Glomerular visceral epithelial cell (primary cell): ENCODE measurements at regions not wholly inside any gene's neighbourhood (a gene's known extent, or its start where the extent isn't known, plus 50 kb on each side); places are given as distances from the start of the nearest gene placed in this dataset.
A peak's percentile ranks its signal among the peaks of the same experiment; 100 is the strongest.

Experiments used
- DNase-seq: peaks from one replicate; pipeline ENCODE4 v3.0.0-alpha.2; 2016; ENCODE audit errors: extremely low spot score

DNA sequence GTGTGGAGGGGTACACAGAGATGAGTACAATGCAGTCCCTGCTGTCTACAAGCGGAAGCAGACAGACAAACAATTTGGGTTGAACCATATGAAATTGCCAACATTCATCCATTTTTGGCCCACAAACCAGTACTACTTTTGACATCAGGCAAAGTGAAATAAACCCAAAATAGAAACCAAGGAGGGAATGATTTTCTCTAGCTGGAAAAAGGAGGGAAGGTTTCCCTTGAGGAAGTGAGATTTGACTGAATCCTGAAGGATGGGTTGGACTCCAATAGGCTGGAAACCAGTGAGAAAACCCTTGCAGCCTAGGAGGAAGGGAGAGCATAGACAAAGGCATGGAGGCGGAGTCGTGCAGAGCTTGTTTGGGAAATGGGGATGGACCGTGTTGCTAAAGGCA is 63.5 kb upstream of the PJA1 start:
- no peak for DNase-seq

DNA sequence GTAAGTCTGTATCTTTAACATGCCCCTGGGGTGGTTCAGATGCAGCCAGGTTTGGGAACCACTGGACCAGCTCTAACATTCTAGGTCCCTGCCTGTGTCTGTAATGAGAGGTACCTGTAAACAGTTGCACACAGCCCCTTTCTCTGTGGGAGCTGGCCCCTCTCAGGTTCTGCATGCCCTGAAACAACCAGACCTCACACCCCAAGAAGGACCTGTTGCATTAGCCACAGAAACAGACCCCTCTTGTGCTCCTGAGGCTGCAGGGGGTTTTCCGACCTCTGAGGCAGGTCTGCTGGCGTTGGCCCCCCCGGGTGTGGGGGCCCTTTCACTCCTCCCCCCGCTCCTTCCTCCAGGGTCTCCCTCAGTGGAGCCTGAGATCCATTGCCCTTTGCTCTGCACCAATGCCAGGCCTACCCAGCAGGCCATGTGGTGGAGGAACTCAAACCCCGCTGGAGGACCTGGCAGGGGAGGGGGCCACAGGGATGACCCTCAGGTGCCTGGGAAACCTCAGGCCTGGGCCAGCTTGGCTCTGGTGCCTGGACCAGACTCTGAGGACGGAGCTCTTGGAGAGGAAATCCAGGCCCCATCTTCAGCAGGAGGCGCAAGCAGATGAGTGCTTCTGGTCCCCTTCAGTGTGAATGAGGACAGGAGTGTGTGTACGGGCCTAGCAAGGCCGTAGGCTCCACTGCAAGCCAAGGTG is 61.4 kb upstream of the PJA1 start:
- no peak for DNase-seq

DNA sequence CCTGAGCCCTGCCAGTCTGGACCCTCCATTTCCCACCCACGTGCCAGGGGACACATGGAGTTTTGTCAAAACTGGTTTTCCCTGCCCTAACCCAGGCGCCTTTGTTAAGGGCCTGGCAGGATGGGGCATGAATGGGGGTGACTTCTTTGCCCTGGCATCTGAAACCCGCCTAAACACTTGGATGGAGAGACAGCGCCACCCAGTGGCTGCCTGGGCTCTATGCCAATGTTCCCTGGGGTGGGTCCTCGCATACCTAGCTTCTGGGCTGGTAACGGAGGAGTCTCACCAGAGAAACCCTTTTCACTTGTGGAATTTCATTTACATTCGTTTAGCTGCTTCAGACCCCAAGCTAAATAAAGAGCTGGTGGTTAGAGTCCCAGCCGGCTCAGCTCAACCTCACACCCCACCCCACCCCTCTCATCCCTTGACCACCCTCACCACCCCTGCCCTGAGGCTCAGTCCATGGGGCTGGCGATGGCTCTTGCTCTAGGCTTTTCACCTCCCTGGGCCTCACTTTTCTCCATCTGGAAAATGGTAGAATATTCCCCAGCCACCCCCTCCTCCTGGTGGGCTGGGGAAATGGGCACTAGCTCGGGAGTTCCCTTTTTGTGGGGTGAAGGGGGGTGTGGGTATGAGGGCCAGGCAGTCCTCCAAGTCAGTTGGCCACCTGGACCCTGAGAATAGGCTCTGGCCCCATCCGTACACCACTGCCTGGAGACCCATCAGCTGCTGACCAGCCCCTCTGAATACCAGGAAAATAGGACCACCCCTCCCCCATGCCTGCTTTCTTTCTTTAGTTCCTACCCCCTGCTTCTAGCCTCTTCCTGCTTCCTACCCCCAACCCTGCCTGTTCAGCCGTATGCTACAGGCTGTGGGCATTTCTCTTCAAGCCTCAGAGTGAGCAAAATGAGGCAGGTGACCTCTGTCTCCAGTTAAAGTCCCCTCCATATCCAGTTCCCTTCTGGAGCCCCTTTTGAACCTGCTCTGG is 57.1 kb upstream of the PJA1 start:
- peak; percentile 59 for DNase-seq

DNA sequence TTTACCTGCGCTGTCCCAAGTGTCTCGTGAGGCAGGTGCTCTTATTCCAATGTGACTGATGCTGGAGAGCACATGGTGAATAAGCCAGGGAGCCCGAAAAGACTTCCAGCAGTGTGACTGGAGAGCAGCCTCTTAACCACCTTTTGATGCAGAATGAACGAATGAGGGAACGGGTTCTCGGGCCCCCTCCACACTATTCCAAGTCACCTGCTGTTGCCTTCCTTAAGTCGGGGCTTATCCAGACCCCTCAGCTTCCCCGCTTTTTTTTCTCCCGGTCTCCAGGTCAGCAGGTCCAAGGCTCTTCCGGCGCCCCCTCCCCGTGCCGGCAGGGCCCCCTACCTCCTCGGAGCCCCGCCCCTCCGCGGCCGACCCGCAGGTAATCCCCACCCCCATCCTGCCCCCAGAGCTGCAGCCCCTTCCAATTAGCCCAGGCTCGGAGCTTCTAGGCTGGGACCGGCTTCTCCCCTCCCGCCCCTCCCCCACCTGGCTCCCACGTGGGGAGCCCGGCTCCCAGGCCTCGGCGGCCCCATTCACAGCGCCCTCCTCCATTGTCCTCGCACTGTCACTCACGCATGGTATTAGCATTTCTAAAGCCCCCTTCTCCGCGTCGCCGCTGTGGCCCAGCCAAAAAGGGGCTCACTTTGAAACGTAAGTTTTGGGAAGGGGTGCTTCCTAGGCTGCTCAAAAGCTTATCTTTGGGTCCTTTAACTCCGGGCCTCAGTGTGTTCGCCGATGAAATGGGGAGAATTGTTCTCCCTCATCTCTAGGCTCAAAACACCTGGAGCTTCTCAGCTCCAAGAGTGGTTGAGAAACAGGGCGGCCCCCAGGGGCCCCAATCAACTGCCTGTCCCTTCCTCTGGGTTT is 56.2 kb upstream of the PJA1 start:
- no peak for DNase-seq

DNA sequence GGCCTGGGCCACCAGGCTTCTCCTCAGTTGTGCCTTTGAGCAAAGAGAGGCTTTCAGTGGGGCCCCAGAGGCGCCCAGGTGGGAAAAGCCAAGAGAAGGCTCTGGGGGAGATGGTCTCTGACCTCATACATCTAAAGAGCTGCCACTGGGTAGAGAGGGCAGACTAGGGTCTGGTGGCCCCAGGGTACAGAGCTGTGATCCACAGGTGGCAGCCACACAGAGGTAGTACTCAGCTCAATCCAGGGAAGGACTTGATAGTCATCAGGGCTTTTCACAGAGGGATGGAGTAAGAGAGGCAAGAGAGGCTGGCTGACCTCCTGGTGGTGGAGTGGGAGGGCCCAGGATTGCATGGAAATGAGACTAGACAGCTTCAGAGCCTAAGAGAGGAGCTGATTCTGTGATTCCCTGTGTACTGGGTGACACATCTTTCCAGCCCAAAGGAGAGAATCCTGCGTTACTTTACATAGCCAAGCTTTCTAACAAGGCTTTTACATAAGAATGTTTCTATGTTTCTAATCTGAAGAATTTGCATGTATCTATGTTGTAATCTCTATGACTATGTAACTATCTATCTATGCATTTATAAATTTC is 53.2 kb upstream of the PJA1 start:
- no peak for DNase-seq

DNA sequence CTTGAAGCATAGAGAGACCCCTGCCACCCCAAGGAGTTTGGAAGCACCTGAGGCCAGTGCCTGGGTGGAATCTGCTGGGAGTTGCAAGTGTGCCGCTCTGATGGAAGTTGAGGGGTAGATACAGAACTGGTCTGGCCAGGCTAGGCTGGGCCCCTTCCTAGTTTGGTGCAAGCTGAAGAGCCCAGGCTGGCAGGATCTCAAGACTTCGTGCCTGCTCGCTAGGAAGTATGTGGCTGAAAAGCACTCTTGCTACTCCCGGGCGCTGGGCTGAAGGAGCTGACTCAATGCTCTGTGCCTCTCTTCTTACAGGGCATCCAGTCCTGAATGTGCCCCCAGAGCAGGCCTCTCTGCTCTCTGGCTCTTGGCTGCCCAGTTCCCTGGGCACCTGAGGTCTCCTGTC is 51.7 kb upstream of the PJA1 start:
- DNase-seq = no peak

DNA sequence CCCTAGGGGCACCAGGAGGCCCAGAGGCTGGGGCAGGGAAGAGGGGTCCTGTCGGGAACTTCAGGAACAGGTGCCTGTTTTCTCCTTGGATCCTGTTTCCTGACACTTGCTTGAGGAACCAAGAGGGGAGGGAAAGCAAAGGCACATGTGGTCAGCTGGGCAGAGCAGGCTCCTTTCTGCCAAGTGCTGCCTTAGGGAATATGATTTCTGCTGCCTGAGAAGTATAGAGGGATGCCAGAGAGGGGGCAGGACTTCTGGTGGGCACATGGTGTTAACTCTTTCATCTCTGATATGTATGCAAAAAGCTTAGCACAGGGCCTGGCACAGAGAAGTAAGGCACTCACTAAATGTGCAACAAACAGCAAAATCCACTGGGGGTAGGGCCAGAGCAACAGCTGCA is 51.2 kb upstream of the PJA1 start:
- DNase-seq = no peak

DNA sequence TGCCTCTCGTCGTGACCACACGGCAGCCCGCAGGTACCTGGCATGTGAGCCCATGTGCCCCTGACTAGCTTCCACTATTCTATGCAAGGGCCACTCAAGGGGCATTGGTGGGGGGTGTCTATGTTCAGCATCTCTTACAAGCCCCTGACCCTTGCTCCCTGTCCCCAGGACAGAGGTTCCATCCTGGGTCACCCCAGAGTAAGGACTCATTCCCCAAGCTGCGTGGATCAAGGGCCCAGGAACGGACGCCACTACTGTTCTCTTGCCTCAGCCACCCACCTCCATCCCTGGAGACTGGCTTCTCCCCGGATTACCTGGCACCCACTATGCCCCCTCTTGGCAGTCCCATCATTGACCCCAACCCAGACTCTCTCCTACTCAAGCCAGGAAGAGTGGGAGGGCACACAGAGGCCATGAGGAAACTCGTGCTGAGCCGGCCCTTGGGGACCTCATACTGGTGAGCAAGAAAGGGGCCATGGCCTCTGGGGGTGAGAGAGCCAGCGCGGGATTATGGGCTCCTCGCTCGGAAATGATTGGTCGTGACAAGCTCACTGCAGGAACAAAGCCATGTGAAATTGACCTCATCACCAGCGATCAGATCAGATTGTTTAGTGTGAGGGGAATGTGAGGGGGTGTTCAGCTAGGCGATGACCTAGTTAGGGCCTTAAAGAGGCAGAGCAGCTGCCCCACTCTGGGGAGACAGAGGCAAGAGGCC is 50.1 kb upstream of the PJA1 start:
- DNase-seq = no peak
